Endometrium (tissue), 2 donors: ENCODE measurements at regions not wholly inside any gene's neighbourhood (a gene's known extent, or its start where the extent isn't known, plus 50 kb on each side); places are given as distances from the start of the nearest gene placed in this dataset.
"Not testable (repeated sequence)": the region's sequence is repeated elsewhere in the genome, so short reads cannot be mapped to it uniquely, and the experiment has no call there.

Source experiments
- FAIRE-seq: peaks from 2 replicates; lab custom pipeline; 2012; peaks lifted over from hg19 to GRCh38; lab: Jason Lieb, UNC
- donor health status: control.
- donor health status: control.

DNA sequence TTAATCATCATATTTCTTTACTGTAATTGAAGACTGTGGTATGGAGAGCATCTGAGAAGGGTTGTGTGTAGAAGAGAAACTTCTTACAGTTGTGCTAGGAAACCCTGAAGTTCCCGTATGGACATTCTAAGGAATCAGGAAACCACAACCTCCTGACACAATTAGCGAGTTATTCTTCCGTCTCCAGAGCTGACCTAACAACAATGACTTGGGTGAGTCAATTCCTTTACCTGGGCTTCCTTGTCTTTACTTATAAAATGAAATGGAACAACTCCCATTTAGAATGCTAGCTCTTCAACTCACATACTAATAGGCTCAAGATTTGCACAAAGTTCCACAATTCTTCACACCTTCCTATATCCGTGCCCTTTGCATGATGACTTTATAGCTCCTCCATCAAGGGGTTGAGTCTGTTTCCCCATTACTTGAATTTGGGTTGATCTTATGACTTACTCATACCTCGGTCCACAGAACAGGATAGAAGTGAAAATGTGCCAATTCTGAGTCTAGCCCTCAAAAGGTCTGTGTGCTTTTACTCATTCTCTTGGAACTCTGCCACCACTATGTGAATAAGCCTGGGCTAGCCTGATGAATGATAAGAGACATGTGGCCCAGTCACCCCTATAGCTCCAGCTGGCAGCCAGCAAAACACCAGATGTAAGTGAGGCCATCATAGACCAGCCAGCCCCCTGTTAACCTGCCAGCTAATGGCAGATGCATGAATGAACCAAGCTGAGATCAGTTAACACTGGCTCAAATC lies 459.4 kb downstream of the ETNK1 start:
- FAIRE-seq: no peak

DNA sequence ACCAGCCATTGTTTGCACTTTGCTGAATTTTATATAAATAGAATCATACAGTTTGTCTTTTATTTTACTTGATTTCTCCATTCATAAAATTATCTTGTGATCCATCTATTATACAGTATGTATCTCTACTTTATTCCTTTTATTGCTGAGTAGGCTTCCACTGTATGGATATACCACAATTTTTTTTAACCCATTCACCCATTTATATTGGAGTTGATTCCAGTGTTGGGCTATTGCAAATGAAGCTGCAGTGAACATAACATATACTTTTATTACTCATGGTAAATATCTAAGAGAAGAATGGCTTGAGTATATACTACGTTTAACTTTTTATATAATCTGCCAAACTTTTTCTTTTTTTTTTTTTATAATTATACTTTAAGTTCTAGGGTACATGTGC lies 463.6 kb downstream of the ETNK1 start:
- no peak for FAIRE-seq

DNA sequence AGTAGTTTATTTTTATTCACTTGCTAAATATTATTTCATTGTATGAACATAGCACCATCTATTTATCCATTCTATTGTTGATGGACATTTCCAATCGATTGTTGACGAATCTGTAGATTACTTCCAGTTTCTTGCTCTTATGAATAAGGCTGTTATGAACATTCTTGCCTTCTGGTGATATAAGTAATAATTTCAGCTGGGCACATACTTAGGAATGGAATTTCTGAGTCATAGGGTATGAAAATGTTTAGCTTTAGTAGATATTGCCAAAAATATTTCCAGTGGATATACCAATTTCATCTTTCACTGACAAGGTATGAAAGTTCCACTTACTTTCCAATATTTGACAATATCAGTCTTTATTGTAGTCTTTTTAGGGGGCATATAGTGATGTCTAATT lies 468.5 kb downstream of the ETNK1 start:
- FAIRE-seq: no peak

DNA sequence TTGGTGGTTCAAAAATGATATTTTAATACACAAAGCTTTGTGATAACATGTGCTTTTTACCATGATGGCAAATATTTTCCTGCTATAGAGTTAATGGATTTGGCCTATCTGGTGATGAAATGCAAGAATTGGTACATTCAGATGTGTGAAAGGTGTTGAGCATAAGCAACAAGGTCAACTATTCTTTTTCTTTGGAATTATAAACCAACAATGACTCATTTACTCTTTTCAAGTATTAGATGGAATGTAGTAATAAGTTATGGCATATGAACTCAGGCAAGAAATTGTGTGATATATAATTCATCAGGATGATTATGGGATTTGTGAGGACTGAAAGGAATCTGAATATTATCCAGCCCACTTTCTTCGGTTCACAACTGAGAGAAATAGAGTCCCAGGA lies 471.4 kb downstream of the ETNK1 start:
- FAIRE-seq: no peak

DNA sequence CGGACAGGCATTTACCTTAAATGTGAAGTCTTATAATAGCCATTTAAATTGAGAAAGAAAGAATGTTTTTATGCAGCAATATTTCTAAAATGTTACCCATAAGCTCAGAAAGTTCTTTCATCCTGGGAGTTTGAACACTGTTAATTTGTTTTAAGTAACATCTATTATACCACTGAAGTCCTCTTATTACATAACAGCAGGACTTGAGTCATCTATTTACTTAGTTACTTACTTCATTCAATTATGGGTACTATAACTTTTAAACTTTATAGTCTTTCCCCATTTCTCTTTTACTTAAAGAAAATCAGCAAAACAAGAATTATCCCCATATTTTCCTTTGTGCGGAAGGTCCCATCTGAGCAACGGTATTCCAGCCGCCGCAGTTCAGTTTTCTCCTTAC lies 473.1 kb downstream of the ETNK1 start:
- FAIRE-seq: no peak

DNA sequence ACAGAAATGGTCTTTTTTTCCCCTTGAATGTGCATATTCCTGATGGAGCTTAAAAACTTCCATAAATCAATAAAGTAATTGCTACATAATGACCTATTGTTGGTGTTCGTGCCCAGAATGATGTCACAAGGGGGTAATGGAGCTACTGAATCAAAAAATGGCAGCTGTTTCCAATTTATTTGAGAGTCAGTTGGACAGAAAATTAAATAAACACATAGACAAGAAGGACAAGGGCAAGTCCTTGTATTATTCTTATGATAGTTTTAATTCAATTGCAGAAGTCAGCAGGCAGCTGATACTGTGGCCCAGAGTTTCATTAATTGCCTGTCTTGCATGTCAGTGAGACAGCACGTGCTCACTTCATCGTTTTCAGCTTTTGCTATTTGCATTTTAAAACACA lies 473.5 kb downstream of the ETNK1 start:
- no peak for FAIRE-seq

DNA sequence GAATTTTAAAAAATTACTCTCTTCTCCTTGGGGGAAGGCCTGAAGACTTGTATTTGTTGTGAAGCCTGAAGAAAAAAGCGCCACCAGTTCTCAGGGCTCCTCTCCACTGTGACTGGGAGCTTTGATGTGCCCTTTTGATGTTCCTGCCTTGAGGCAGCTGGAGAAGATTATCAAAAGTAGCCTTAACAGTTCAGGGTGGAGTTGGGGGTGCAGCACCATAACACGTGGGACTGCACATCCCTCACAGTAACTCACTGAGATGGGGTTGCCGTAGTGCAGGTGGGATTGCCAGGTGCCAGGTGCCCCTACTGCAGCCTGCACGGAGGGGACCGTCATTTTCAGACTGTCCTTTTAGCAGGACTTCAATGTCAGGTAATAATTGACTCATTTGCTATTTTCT lies 474.1 kb downstream of the ETNK1 start:
- no peak for FAIRE-seq

DNA sequence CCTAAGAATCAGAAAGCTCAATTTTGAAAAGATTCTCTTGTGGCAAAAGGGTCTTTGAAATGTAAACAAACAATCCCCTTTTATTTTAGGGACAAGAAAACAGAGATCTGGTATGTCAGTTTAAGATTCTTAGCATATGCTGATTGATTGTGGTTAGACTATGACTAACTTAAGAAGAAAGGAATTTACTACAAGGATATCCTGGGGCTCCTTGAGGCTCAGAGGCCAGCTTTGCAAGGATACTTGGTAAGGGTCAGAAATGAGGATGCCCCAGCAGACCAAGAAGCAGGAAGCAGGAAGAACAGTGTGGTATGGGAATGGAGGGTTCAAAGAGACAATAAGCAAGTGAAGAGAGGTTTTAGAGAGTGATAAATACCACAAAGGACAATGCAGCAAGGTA lies 474.6 kb downstream of the ETNK1 start:
- FAIRE-seq: no peak

DNA sequence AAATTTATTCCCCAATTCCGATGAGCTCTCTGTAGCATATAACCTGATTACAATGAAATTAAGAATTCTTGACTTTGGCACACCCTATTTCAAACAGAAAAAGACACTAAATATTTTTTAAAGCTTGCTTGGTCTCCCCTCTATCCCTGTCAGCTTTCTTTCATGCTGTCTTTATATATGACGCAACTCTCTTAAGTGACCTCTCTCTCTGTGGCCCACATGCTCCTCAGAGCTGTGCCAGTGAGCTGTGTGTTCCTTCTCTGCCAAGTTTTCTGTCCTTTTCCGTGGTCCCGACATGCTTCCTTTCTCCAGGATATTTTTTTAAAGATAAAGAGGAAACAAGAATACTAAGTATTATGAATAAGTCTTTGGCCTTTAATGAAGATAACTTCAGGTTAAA lies 484.0 kb downstream of the ETNK1 start:
- no peak for FAIRE-seq

DNA sequence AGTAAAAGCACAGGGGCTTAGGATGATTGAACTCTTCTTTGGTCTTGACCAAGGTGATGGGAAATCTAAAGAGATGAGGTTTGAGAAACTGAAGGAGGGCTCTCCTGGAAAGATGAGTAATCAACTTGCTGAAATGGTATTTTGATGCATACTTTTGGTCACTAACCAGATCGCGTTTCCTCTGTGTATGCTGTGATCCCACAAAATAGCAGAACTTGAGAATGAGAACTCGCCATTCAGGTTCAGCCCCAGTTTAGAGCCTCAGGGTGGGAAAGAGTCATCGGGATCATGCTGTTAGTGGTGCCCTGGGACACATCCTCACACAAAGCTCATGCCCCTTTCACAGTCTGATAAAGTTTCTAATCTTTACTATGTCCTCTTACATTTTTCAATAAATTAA lies 488.8 kb downstream of the ETNK1 start:
- no peak for FAIRE-seq

DNA sequence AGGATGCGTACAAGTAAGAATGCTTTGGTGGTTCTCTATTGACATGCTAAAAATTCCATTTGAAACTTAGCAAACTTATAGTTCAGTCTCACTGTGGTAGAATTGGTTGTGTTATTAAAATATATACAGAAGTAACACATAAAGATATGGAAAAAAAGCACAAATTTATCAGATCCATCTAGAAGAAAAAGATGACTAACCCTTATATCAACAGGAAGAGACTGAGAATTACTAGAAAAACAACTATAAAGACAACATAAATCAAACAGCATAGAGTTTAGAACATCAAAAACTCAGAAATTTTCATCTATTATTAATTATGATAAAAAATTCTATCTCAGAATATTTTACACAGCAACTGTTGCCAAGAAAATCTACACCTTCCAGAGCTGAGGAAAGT lies 491.0 kb downstream of the ETNK1 start:
- no peak for FAIRE-seq

DNA sequence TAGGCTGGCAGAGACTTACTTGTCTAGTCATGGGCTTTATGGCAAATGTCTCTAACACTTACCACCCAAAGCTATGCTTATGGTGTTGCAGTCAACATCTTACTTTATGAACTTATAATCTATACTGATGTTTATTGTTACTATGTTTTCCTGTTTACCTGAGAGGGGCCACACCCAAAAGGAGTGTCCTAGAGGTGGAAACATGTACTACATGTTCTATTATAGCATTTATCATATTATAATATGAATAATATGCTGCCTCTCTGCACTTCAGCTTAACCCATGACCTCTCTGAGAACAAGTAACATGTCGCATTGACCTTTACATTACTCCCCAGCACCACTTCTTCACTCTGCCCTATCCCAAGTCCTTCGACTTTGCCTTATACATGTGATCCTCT lies 501.8 kb downstream of the ETNK1 start:
- FAIRE-seq: no peak

DNA sequence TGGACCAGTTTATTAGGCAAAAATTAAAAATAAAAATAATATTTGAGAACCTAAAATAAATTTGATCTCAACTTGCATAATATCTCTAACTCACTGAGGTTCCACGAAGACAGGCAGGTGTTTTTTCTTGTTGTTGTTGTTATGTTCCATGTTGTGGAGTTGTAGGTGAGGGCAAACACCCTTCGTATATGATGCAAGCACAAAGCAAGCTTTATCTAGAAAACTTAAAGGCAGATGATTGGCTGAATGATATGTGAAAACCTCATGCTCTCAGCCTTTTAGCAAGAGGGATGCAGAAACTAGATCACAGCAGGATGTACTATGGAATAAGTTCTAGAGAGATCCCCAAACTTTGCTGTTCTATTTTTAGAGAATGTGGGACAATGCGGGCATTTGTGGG lies 502.7 kb downstream of the ETNK1 start:
- FAIRE-seq: no peak

DNA sequence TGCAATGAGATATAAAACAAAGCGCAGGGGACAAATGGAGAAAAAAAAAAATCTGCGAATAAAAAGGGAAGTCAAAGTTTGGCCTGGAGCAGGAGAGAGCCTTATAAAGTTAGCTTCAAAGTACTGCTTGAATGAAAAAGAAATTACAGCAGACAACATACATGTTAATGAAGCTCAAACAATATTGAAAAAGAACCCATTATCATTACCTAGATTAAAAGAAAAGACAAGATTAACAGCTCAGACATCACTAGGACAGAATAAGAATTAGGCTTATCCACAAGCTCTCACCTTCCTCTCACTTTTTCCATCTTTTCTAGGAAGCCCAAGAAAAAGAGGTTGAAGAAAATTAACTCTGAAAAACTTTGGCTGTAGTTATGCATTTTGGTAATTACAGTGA lies 503.5 kb downstream of the ETNK1 start:
- FAIRE-seq: no peak

DNA sequence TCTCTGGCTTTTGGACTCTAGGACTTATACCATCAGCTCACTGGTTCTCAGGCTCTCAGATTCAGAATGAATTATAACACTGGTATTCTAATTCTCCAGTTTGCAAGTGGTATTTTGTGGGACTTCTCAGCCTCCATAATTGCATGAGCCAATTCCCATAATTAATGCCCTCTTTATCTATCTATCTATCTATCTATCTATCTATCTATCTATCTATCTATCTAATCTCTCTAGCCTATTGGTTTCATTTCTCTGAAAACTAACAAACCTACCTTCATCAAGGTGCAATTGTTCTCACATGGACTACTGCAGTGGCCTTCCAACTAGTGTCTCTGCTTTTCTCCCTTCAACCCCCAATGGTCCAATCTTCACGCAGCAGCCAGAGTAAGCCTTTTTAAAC lies 507.4 kb downstream of the ETNK1 start:
- no peak for FAIRE-seq

DNA sequence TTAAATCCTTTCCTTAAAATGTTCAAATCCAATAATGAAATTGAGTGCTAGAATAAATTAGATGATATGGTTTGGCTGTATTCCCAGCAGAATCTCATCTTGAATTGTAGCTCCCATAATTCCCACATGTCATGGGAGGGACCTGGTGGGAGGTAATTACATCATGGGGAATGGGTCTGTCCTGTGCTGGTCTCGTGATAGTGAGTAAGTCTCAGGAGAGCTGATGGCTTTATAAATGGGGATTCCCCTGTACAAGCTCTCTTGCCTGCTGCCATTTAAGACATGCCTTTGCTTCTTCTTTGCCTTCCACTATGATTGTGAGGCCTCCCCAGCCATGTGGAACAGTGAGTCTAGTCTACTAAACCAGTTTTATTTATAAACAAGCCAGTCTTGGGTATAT lies 508.5 kb downstream of the ETNK1 start:
- FAIRE-seq: no peak

DNA sequence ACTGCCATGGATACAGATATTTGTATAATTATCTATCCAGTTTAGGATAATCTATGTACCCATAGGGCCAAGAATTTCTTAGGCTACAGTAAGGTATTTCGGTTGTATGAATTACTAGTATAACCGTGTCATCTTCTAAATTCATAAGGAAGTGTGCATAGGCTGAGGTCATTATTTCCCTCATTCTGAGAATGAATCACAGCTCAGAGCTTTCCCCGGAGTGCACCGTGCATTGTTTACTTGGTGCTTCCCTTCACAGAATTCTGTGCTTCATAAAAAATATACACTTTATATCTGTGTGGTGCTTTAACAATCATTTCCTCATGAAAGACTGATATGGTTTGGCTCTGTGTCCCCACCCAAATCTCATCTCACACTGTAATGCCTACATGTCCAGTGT lies 514.1 kb downstream of the ETNK1 start:
- FAIRE-seq: no peak

DNA sequence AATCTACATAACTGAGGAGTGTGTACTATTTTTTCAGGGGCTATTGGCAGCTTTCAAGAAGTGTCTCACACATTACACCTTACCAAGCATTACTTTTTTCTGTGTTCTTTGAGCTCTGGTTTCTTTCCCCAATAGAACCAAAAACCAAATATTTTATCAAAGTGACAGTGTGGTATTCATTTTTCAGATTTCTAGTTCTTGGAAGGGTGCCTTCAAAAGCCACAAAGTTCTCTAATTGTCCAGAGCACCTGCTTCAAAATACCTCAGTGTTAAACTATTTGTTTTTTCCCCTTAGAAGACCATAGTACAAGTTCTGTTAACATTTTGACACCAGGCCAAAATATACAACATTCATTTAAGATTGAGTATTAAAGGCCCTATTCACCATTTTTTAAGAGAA lies 515.7 kb downstream of the ETNK1 start:
- no peak for FAIRE-seq

DNA sequence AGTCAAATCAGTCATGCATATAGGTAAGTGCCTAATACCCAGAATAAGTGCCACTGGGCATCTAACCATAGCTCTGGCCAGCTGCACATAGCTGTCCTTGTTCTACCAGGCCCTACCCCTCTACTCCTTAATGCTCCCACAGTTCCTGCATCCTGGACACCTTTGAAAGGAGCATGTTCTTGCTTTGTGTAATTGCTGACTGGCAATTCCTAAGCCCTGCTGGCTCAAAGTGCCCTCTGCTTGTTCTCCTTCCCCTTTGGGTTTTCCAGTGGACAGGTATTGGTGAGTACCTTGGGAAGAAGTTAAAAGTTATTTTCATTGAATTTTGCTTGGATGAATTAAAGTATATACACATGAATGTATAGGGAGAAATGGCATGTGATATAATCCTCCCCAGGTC lies 516.4 kb downstream of the ETNK1 start:
- FAIRE-seq: no peak

DNA sequence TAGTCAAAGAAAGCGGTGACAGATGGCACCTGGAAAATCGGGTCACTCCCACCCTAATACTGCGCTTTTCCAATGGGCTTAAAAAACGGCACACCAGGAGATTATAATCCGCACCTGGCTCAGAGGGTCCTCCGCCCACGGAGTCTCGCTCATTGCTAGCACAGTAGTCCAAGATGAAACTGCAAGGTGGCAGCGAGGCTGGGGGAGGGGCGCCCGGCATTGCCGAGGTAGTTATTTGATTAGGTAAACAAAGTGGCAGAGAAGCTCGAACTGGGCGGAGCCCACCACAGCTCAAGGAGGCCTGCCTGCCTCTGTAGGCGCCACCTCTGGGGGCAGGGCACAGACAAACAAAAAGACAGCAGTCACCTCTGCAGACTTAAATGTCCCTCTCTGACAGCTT lies 521.1 kb downstream of the ETNK1 start:
- not testable (repeated sequence) for FAIRE-seq

DNA sequence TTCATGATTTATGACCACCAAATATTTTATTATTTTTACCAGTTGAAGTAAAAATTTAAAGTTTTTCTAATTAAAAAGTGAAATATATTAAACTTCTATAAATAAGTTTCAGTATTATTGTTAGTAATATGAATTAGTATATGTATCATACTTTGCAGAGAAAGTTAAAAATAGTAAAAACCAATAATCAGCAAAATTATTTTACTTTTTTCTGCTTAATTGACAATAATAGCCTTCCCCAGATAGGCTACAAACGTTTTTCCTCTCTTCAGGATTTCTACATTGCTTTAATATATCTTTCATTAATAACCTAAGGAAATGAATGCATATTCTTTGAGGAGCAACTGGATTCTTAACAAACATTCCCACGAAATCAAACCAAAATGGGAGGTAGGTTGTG lies 543.5 kb downstream of the ETNK1 start:
- no peak for FAIRE-seq

DNA sequence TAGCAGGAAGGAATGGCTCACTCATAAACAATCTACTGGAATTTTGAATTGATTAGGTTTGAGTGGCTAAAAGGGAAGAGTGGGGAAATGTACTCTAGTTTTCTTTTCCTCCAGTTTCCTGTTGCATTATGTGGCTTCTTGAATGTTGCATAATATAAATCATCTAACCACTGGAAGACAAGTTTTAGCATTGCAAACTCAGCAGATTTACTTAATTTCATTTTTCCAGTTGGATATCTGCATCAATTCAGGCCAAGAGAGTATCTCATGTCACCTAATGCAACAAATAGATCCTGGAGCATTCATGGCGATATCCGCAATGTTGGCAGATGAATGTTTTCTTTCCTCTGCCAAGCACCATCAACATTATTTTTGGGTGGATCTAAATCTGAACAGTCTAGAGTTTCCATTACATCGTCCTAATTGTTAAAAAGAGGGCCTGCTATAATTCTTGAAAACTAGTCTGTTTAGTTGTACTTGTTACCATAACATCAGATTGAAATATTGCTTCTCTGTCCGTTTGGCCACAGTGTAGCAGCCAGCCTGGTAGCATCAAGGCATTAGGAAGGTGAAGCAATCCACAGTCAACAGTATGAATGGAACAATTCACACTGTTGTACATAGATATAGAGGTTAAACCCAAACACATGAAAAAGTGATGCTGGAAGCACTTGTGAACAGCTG lies 544.2 kb downstream of the ETNK1 start:
- no peak for FAIRE-seq

DNA sequence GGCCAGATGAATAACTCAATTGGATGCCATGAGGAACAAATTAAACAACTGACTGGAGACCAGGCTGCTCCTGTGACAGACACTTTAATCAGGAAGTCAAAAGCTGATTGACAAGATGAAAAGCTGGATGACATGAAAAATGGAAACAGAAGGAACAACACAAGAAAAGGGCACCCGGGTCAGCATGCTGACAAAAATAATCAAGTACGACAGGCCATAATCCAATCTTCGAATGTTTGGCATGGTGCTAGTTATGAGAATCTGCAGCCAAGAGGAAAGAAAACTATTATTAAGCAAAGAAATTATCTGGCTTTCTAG lies 544.7 kb downstream of the ETNK1 start:
- no peak for FAIRE-seq

DNA sequence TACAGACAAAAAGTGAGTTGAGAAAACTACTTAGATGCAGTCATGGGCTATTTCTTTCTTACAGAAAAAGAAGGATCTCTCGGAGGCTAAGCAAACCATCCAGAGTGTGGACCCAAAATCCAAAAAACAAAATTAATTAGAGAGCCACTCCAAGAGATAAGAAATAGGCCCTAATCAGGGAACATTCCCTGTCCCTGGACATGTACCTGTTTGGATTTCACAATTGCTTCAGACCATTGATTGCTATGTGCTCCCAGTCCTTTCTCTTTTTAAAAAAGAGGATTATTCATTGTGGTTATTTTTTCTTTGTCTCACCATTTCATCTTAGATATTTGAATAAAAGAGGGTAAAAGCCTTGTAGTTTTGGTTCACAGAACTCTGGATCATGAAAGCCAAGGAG lies 549.9 kb downstream of the ETNK1 start:
- FAIRE-seq: no peak
